ENCODE measurements at regions not wholly inside any gene's neighbourhood (a gene's known extent, or its start where the extent isn't known, plus 50 kb on each side); places are given as distances from the start of the nearest gene placed in this dataset.

DNA sequence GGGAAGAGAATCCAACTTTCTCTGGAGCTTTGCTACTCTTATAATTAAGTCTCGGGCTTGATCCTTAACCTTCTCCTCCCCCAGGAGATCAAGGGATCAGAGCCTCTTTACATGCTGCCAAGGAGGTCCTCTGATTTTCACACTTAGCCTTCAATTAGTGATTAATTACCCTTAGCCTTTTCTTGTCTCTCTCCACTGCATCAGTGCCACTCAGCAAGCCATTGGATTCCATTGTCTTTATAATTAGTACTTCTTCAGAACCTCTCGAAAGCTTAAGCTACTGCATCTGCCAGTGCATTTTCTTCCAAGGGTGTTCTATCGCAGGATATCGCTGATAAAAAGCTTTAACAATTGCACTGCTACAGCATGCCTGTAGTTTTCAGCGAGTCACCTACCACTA lies 477.0 kb upstream of the MEIS1 start:
- FAIRE-seq: no peak
- H2AK5ac ChIP-seq (ENCODE audit: low read depth, low read length): no peak overlapping the region
- no peak overlapping the region for H3K4ac ChIP-seq (replicated peaks; ENCODE audit: insufficient read length, low read depth, low read length)
- H3K23ac ChIP-seq (ENCODE audit: insufficient read length): no peak overlapping the region
- ChIA-PET POLR2A (ENCODE audit: partially characterized antibody) (no interaction called here), CTCF (ENCODE audit: partially characterized antibody) (interaction anchor here (1.2 to 2.2 kb wide), 2 partner anchors 23 to 39 kb away, joined by 3 to 5 read pairs; no protein-coding TSS in a partner anchor)
- no peak overlapping the region for H3K4me3 ChIP-seq (ENCODE audit: extremely low read depth in 1 of 4, insufficient read depth in 2 of 4, low read depth in 3 of 4, low read length in 4 of 4)
- no peaks in the 10 kb centered on the region for H3K36me3 ChIP-seq (ENCODE audit: control insufficient read depth in 2 of 4, insufficient read depth in 4 of 4, low read length in 3 of 4)
- H2AFZ ChIP-seq (ENCODE audit: low read length): no peak overlapping the region
- 61% methylated on average over 5 of the region's 5 CpGs; no CpG with 5 or more reads in 1 of the 2 experiments for WGBS, 2 experiments (ENCODE audit: extremely low coverage in 1 of 2, insufficient coverage in 1 of 2, insufficient read length in 1 of 2, insufficient replicate concordance in 2 of 2, low coverage in 1 of 2, low lambda C conversion rate in 2 of 2, missing lambda C conversion rate in 1 of 2)
- H4K20me1 ChIP-seq (replicated peaks in 1 of 2; ENCODE audit: control insufficient read depth in 1 of 2, insufficient read depth in 2 of 2, low read length in 2 of 2): no peaks in the 10 kb centered on the region
- no peaks in the 10 kb centered on the region for H3K79me1 ChIP-seq (ENCODE audit: low read depth, low read length)
- H3K27me3 ChIP-seq (replicated peaks in 1 of 4; ENCODE audit: control insufficient read depth in 3 of 4, extremely low read depth in 1 of 4, insufficient read depth in 3 of 4, low read length in 3 of 4): no peaks in the 10 kb centered on the region
- H2BK15ac ChIP-seq (ENCODE audit: low read length): no peak overlapping the region
- no peak overlapping the region for H2BK5ac ChIP-seq (ENCODE audit: low read depth, low read length)
- no peak overlapping the region for H3K9ac ChIP-seq (replicated peaks in 1 of 4; ENCODE audit: extremely low read depth in 1 of 4, low read depth in 3 of 4, low read length in 3 of 4)
- no peak for DNase-seq (ENCODE audit: low read depth in 1 of 2, low spot score in 2 of 2)
- H2BK20ac ChIP-seq (ENCODE audit: low read length): no peak overlapping the region
- H4K8ac ChIP-seq (ENCODE audit: extremely low read depth, insufficient read depth, low read length): no peak overlapping the region
- H3K23me2 ChIP-seq (ENCODE audit: low read depth, low read length): no peaks in the 10 kb centered on the region
- H3K18ac ChIP-seq (ENCODE audit: extremely low read depth, low read length): no peak overlapping the region
- H2BK12ac ChIP-seq (ENCODE audit: low read depth, low read length): no peak overlapping the region
- H3K56ac ChIP-seq (replicated peaks; ENCODE audit: insufficient read length, low read depth, low read length): no peak overlapping the region
- no peak overlapping the region for H4K5ac ChIP-seq (ENCODE audit: insufficient read length, low read depth, low read length)
- H4K91ac ChIP-seq (replicated peaks; ENCODE audit: insufficient read length, low read length): no peak overlapping the region
- TF ChIP-seq NANOG (IDR thresholded peaks at IDR 0.05; ENCODE audit: insufficient read depth, low read depth, low read length, poor library complexity, severe bottlenecking) (peak; percentile 81), RNF2 (IDR thresholded peaks at IDR 0.05; ENCODE audit: borderline replicate concordance, low read depth, low read length, missing control alignments, poor library complexity, severe bottlenecking) (no peak), SP2 (IDR thresholded peaks at IDR 0.05; ENCODE audit: low read length) (no peak)
- H3K4me1 ChIP-seq (replicated peaks in 1 of 4; ENCODE audit: control insufficient read depth in 3 of 4, insufficient read depth in 4 of 4, low read length in 3 of 4): peaks cover 0 to 15% (median 2%) of the 10 kb centered on the region in 4 experiments; a peak in 2 of 7 replicates
- H3K9me3 ChIP-seq (ENCODE audit: insufficient read depth in 2 of 2, low read depth in 1 of 2, low read length in 1 of 2): no peaks in the 10 kb centered on the region
- no peak overlapping the region; a peak in 1 of 4 replicates for H3K4me2 ChIP-seq (ENCODE audit: insufficient read depth in 1 of 2, low read depth in 2 of 2, low read length in 2 of 2)
- H3K14ac ChIP-seq (ENCODE audit: insufficient read length): no peak overlapping the region
- no peaks in the 10 kb centered on the region for H3K79me2 ChIP-seq (ENCODE audit: control insufficient read depth in 1 of 2, insufficient read depth in 2 of 2, low read length in 2 of 2)
- H2BK120ac ChIP-seq (replicated peaks; ENCODE audit: low read depth, low read length): no peak overlapping the region
- H3K27ac ChIP-seq (ENCODE audit: low read depth, low read length): no peak overlapping the region
